ENCODE measurements at regions not wholly inside any gene's neighbourhood (a gene's known extent, or its start where the extent isn't known, plus 50 kb on each side); places are given as distances from the start of the nearest gene placed in this dataset.
"Not testable (repeated sequence)": the region's sequence is repeated elsewhere in the genome, so short reads cannot be mapped to it uniquely, and the experiment has no call there.

DNA sequence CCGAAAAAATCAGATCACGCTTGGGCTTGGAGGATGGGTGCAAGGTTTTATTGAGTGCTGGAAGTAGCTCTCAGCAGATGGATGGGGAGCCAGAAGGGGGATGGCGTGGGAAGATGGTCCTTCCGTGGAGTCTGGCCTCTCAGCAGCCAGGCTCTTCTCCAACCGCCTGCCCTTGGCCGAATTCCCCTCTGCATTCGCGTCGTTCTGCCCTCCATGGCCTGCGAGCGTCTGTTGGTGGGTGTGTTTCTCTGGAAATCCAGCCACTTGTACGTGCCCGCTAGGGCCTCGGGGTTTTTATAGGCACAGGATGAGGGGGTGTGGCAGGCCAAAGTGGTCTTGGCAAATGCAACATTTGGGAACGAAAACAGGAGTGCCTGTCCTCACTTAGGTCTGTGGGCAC is 815.2 kb downstream of the TSN start:
- Histone ChIP-seq H3K4me1 (no peaks in the 10 kb centered on the region), H4K20me1 (ENCODE audit: low read depth) (no peaks in the 10 kb centered on the region), H3K4me3 (no peak overlapping the region), H3K27me3 (no peaks in the 10 kb centered on the region), H3K4me2 (no peak overlapping the region), H3K9me3 (ENCODE audit: low read depth) (no peaks in the 10 kb centered on the region), H3K36me3 (no peaks in the 10 kb centered on the region), H3F3A (ENCODE audit: low read depth) (no peaks in the 10 kb centered on the region), H2AFZ (replicated peaks) (no peak overlapping the region), H3K27ac (no peak overlapping the region), H3K9ac (no peak overlapping the region), H3K79me2 (ENCODE audit: low read depth) (no peaks in the 10 kb centered on the region)
- Mint-ChIP-seq H3K4me3 (no peak overlapping the region), H3K9me3 (no peaks in the 10 kb centered on the region), H3K27me3 (ENCODE audit: insufficient read depth, low read depth) (no peaks in the 10 kb centered on the region), H3K36me3 (no peaks in the 10 kb centered on the region), H3K4me1 (no peaks in the 10 kb centered on the region), H3K27ac (no peak overlapping the region)
- DNase-seq (ENCODE audit: low spot score), result no peak
- TF ChIP-seq EZH2 (IDR thresholded peaks at IDR 0.05), result no peak

GRCh38 chr2:122571471-122571870 is 816.0 kb downstream of the TSN start:
- H3K9me3 ChIP-seq (ENCODE audit: low read depth); H3K27ac Mint-ChIP-seq; H3K36me3 Mint-ChIP-seq; H3K4me3 Mint-ChIP-seq; H3F3A ChIP-seq (ENCODE audit: low read depth); H3K4me1 ChIP-seq; H3K27me3 ChIP-seq; H4K20me1 ChIP-seq (ENCODE audit: low read depth); H3K27ac ChIP-seq; H3K4me3 ChIP-seq; H3K9me3 Mint-ChIP-seq; H2AFZ ChIP-seq (replicated peaks); H3K4me2 ChIP-seq; H3K27me3 Mint-ChIP-seq (ENCODE audit: insufficient read depth, low read depth); DNase-seq (ENCODE audit: low spot score); H3K4me1 Mint-ChIP-seq; H3K9ac ChIP-seq; H3K79me2 ChIP-seq (ENCODE audit: low read depth); H3K36me3 ChIP-seq: not testable (repeated sequence)

DNA sequence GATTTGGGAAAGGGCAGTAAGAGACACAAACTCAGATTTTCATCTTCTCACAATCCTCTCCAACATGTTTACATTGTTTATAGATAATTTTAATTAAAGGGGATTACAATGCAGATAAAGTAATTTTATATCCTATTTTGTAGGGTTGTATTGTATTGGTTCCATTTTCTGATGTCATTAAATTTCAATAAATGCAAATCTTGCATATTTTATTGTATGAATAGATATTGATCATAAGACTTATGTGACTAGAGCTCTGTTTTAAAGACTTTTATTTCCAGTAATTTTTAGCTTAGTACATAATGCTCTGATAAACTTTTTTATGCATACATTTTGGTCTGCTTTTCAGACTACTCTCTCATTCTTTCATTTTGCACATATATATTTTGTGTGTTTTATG is 819.6 kb downstream of the TSN start:
- Histone ChIP-seq H3K4me1 (no peaks in the 10 kb centered on the region), H3K9me3 (ENCODE audit: low read depth) (no peaks in the 10 kb centered on the region), H3K27ac (no peak overlapping the region), H3K9ac (no peak overlapping the region), H3K79me2 (ENCODE audit: low read depth) (no peaks in the 10 kb centered on the region), H2AFZ (replicated peaks) (no peak overlapping the region), H3K36me3 (no peaks in the 10 kb centered on the region), H3K4me3 (no peak overlapping the region), H3F3A (ENCODE audit: low read depth) (no peaks in the 10 kb centered on the region), H4K20me1 (ENCODE audit: low read depth) (no peaks in the 10 kb centered on the region), H3K4me2 (no peak overlapping the region), H3K27me3 (no peaks in the 10 kb centered on the region)
- H3K4me3 Mint-ChIP-seq, result no peak overlapping the region
- no peaks in the 10 kb centered on the region for H3K9me3 Mint-ChIP-seq
- TF ChIP-seq EZH2phosphoT487 (IDR thresholded peaks at IDR 0.05), result no peak
- H3K27me3 Mint-ChIP-seq (ENCODE audit: insufficient read depth, low read depth), result no peaks in the 10 kb centered on the region
- no peak for DNase-seq (ENCODE audit: low spot score)
- H3K27ac Mint-ChIP-seq, result no peak overlapping the region
- no peaks in the 10 kb centered on the region for H3K36me3 Mint-ChIP-seq
- H3K4me1 Mint-ChIP-seq, result no peaks in the 10 kb centered on the region

- Histone ChIP-seq H3K4me1 (no peaks in the 10 kb centered on the region), H3K9ac (no peak overlapping the region), H3K79me2 (ENCODE audit: low read depth) (no peaks in the 10 kb centered on the region), H3K36me3 (no peaks in the 10 kb centered on the region), H3K9me3 (ENCODE audit: low read depth) (no peaks in the 10 kb centered on the region), H3K4me3 (no peak overlapping the region), H3K4me2 (no peak overlapping the region), H4K20me1 (ENCODE audit: low read depth) (no peaks in the 10 kb centered on the region), H2AFZ (replicated peaks) (no peak overlapping the region), H3K27me3 (no peaks in the 10 kb centered on the region), H3K27ac (no peak overlapping the region), H3F3A (ENCODE audit: low read depth) (no peaks in the 10 kb centered on the region)
- Mint-ChIP-seq H3K27ac (no peak overlapping the region), H3K27me3 (ENCODE audit: insufficient read depth, low read depth) (no peaks in the 10 kb centered on the region), H3K36me3 (no peaks in the 10 kb centered on the region), H3K4me3 (no peak overlapping the region), H3K4me1 (no peaks in the 10 kb centered on the region), H3K9me3 (peaks cover 3% of the 10 kb centered on the region)
- no peak for TF ChIP-seq EZH2 (IDR thresholded peaks at IDR 0.05)
- TF ChIP-seq EZH2phosphoT487 (IDR thresholded peaks at IDR 0.05), result no peak
- TF ChIP-seq, protein P1, sequence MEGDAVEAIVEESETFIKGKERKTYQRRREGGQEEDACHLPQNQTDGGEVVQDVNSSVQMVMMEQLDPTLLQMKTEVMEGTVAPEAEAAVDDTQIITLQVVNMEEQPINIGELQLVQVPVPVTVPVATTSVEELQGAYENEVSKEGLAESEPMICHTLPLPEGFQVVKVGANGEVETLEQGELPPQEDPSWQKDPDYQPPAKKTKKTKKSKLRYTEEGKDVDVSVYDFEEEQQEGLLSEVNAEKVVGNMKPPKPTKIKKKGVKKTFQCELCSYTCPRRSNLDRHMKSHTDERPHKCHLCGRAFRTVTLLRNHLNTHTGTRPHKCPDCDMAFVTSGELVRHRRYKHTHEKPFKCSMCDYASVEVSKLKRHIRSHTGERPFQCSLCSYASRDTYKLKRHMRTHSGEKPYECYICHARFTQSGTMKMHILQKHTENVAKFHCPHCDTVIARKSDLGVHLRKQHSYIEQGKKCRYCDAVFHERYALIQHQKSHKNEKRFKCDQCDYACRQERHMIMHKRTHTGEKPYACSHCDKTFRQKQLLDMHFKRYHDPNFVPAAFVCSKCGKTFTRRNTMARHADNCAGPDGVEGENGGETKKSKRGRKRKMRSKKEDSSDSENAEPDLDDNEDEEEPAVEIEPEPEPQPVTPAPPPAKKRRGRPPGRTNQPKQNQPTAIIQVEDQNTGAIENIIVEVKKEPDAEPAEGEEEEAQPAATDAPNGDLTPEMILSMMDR (IDR thresholded peaks at IDR 0.05), result no peak
- DNase-seq (ENCODE audit: low spot score), result no peak
These were observed 827.9 kb downstream of the TSN start for GRCh38 chr2:122583159-122583917.

DNA sequence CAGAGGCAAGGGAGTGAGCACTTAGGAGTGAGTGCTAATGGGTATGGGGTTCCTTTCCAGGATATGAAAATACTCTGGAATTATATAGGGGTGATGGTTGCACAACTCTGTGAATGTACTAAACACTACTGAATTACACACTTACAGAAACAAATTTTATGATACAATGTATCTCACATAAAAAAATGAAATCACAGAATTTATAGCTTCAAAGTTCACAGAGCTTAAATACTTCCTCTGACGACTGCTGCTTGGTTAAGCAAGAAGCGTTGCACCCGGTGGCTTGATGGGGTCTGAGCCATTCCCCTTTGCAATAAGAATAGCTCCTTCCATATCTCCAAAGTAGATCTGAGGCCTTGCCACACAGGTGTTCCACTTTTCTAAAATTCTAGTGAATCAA is 835.1 kb downstream of the TSN start:
- H3K36me3 Mint-ChIP-seq, result no peaks in the 10 kb centered on the region
- no peaks in the 10 kb centered on the region for H3F3A ChIP-seq (ENCODE audit: low read depth)
- H3K4me2 ChIP-seq, result no peak overlapping the region
- peaks cover 7% of the 10 kb centered on the region for H3K4me1 ChIP-seq
- H3K9me3 Mint-ChIP-seq, result peaks cover 2% of the 10 kb centered on the region
- no peaks in the 10 kb centered on the region for H3K27me3 ChIP-seq
- DNase-seq (ENCODE audit: low spot score), result no peak
- H3K27ac Mint-ChIP-seq, result no peak overlapping the region
- no peak overlapping the region for H3K4me3 Mint-ChIP-seq
- no peaks in the 10 kb centered on the region for H3K36me3 ChIP-seq
- no peaks in the 10 kb centered on the region for H3K27me3 Mint-ChIP-seq (ENCODE audit: insufficient read depth, low read depth)
- H3K9ac ChIP-seq, result no peak overlapping the region
- H3K4me1 Mint-ChIP-seq, result no peaks in the 10 kb centered on the region
- no peaks in the 10 kb centered on the region for H3K9me3 ChIP-seq (ENCODE audit: low read depth)
- no peak overlapping the region for H2AFZ ChIP-seq (replicated peaks)
- H4K20me1 ChIP-seq (ENCODE audit: low read depth), result no peaks in the 10 kb centered on the region
- H3K4me3 ChIP-seq, result no peak overlapping the region
- no peaks in the 10 kb centered on the region for H3K79me2 ChIP-seq (ENCODE audit: low read depth)
- TF ChIP-seq EZH2phosphoT487 (IDR thresholded peaks at IDR 0.05), result no peak
- TF ChIP-seq EZH2 (IDR thresholded peaks at IDR 0.05), result no peak
- H3K27ac ChIP-seq, result no peak overlapping the region

Measured in neural progenitor cell (in vitro differentiated cells).